ENCODE measurements at regions not wholly inside any gene's neighbourhood (a gene's known extent, or its start where the extent isn't known, plus 50 kb on each side); places are given as distances from the start of the nearest gene placed in this dataset.
A peak's percentile ranks its signal among the peaks of the same experiment; 100 is the strongest.
"Not testable (repeated sequence)": the region's sequence is repeated elsewhere in the genome, so short reads cannot be mapped to it uniquely, and the experiment has no call there.

DNA sequence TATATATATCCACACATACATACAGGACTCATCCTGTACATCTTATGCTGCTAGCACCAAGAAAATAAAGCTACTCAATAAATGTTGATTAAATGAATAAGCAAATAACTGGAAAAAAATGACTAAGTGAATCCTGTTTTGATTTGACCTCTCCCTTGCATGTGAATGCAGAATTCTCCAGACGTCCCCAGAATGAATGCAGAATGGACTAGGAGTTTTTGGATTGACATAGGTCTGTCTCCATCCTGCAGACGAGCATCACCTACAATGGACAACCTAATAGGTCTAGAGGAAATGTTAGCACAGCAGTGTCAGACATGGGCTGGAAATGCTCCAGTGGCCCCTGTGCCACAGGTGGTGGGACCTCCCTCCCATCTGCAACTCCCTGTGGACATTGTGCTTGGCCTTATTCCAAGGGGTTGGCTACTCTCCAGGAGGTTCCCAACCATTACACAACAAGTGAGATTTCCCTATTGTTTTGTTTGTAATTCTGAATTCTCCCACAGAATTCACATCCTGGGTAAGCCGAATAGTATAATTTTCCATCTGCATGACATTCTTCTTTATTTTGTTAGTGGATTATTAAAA, 337.3 kb upstream of the NBPF12 start:
- H3K27ac Mint-ChIP-seq, H3K4me1 Mint-ChIP-seq, DNase-seq, ATAC-seq, H3K4me3 Mint-ChIP-seq, H3K27me3 Mint-ChIP-seq, H3K9me3 Mint-ChIP-seq: not testable (repeated sequence)

DNA sequence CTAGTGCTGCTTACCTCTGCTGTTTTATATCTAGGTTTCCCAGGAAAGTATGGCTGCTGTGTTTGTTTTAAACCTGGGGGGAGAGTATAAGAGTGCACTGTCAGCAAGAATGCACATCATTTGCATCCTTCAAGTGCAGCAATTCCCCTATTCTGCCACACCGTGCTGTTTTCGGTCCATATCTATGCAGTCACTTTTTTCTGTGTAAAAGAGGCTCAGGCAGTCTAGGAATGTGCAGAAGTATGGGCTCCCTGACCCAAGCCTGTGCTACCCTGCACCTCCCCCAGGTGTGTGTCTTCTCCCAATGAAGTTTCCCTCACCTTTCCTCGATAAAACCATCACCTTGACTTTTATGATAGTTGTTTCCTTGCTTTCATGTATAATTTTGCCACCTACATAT, 338.2 kb upstream of the NBPF12 start:
- not testable (repeated sequence) for H3K27me3 Mint-ChIP-seq, H3K27ac Mint-ChIP-seq, H3K4me3 Mint-ChIP-seq, ATAC-seq, H3K9me3 Mint-ChIP-seq, DNase-seq, H3K4me1 Mint-ChIP-seq

DNA sequence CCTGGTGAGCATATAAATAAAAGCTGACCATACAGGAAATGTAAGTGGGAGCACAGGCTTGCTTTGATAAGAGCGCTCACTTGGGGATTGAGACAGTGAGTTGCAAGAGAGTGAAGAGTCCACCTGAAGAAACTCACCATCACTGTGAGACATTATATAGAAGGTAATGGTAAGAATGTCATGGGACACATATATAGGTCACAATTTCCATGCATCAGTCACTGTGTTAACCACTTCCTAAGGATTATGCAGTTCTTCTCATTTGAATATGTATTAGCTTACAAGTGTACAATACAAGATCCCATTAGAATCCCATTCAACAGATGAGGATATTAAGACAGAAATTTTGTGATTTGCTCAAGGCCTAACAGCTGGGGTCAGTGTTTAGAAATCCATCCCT, 352.4 kb upstream of the NOTCH2NLA start:
- not testable (repeated sequence) for H3K9me3 Mint-ChIP-seq, H3K4me3 Mint-ChIP-seq, H3K4me1 Mint-ChIP-seq, H3K27me3 Mint-ChIP-seq, H3K27ac Mint-ChIP-seq, DNase-seq
- peak; percentile 55 for ATAC-seq

DNA sequence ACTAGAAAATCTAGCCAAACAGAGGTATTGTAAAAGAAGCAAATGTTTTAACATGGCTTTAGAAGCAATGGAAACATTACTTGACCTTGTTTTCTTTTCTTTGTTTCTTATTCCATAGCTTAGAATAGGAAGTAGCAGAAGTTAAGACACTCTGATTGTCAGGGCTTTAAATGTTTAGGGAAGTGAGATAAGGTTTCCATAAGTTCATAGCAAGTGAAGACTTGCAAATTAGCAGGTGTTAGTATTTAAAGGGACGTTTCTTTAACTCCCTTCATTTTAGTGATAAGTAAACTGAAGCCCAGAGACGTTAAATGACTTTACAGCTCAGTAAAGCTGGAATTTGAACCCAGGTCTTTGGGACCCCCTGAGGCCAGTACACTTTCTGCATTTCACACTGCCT, 338.7 kb upstream of the NOTCH2NLA start:
- H3K4me1 Mint-ChIP-seq, H3K9me3 Mint-ChIP-seq, H3K27me3 Mint-ChIP-seq, H3K27ac Mint-ChIP-seq, ATAC-seq, DNase-seq, H3K4me3 Mint-ChIP-seq: not testable (repeated sequence)

- not testable (repeated sequence) for H3K27me3 Mint-ChIP-seq, H3K27ac Mint-ChIP-seq, H3K9me3 Mint-ChIP-seq, H3K4me3 Mint-ChIP-seq, DNase-seq, ATAC-seq, H3K4me1 Mint-ChIP-seq
Measured at GRCh38 chr1:146558032-146558431, 329.2 kb upstream of the NOTCH2NLA start.

DNA sequence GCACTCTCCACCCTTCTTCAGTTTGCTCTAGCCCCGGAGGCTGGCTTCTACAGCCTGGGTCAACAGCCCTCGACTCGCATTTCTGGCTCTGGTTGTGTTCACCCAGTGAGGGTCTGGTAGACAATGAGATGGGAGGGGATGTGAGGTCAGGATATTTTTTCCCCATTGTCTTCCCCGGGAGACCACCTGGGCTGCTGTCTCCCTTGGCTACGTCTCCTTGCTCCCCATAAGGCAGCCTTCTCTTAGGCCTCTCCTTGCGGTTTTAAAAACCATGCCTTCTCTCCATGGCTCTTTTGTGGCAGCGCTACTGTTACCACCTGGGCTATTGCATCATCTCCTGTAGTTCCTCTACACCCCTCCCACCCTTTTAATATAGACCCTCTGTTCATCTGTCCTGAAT, 327.6 kb upstream of the NOTCH2NLA start:
- not testable (repeated sequence) for DNase-seq, H3K27ac Mint-ChIP-seq, H3K27me3 Mint-ChIP-seq, H3K4me3 Mint-ChIP-seq, ATAC-seq, H3K9me3 Mint-ChIP-seq
- H3K4me1 Mint-ChIP-seq: peaks cover 11% of the 10 kb centered on the region

DNA sequence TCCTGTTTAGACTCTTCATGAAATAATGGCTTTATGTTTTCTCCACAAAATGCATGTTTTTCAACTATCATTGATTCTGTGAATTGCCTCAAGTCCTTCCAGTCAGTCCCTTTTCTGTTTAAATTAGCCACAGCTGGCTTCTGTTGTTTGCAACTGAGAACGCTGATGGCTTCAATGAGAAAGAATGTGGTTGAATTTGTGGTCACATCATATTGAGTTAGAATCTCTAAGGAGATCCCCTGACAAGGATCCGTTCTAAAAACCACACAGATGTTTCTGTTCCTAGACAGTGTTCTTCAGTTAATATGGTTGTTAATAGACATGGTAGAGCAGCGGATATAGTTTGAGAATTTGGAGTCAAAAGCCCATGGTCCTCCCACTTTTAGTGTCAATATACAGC, 323.6 kb upstream of the NOTCH2NLA start:
- peak overlapping the region; percentile 31 to 63 for H3K4me3 Mint-ChIP-seq
- not testable (repeated sequence) for DNase-seq, H3K27me3 Mint-ChIP-seq, H3K27ac Mint-ChIP-seq, H3K9me3 Mint-ChIP-seq
- peaks cover 11% of the 10 kb centered on the region for H3K4me1 Mint-ChIP-seq
- ATAC-seq: peak; percentile 91

DNA sequence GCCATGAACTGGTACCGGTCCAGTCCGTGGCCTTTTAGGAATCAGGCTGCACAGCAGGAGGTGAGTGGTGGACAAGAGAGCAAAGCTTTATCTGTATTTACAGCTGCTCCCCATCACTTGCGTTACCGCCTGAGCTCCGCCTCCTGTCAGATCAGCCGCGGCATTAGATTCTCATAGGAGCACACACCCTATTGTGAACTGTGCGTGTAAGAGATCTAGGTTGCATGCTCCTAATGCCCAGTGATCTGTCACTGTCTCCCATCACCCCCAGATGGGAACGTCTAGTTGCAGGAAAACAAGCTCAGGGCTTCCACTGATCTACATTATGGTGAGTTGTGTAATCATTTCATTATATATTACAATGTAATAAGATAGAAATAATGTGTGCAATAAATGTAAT, 319.9 kb upstream of the NOTCH2NLA start:
- peaks cover 11% of the 10 kb centered on the region for H3K4me1 Mint-ChIP-seq
- H3K27me3 Mint-ChIP-seq, ATAC-seq, H3K9me3 Mint-ChIP-seq, DNase-seq, H3K4me3 Mint-ChIP-seq, H3K27ac Mint-ChIP-seq: not testable (repeated sequence)

DNA sequence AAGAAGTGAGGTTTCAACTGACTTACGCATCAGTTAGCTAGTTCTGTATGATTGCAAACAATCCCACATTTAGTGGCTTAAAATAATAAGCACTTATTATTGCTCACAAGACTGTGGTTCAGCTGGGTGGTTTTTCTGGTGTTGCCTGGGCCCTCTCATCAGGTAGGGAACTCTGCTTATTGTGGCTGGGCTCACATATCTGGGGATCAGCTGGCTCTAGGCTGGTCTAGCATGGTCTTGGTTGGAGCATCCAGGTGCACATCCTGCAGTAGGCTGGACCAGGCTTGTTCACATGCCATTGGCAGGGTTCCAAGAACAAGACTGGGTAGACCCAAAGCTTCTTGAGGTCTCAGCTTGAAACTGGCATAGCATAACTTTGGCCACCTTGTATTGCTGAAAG, 317.4 kb upstream of the NOTCH2NLA start:
- H3K4me1 Mint-ChIP-seq, ATAC-seq, H3K4me3 Mint-ChIP-seq, H3K9me3 Mint-ChIP-seq, H3K27ac Mint-ChIP-seq, DNase-seq, H3K27me3 Mint-ChIP-seq: not testable (repeated sequence)

GRCh38 chr1:146537775-146538373, 309.1 kb upstream of the NOTCH2NLA start:
- not testable (repeated sequence) for DNase-seq, H3K27ac Mint-ChIP-seq, H3K4me3 Mint-ChIP-seq, H3K27me3 Mint-ChIP-seq, H3K4me1 Mint-ChIP-seq, H3K9me3 Mint-ChIP-seq
- peak; percentile 46 for ATAC-seq

DNA sequence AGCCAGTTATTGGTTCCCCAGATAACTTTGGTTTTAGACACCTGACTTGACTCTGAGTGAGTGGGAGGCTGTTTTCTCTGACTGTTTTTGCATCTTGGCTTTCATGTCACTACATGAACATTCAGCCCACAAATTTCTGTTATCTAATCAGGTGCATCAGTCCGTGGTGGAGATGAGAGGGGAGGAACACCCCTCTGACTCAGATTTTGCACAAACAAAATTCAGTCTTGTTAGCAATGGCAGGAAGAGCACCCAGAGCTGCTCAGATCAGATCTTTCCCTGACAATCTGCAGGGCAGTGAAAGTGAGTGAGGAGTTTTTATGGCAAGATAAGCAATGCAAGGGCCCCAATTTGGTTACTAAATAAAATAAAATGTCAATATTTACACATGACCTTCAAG, 307.2 kb upstream of the NOTCH2NLA start:
- H3K9me3 Mint-ChIP-seq, H3K27ac Mint-ChIP-seq, H3K4me3 Mint-ChIP-seq, H3K27me3 Mint-ChIP-seq, DNase-seq, H3K4me1 Mint-ChIP-seq: not testable (repeated sequence)
- peak; percentile 76 for ATAC-seq

- H3K4me1 Mint-ChIP-seq, DNase-seq, H3K27ac Mint-ChIP-seq, H3K4me3 Mint-ChIP-seq, ATAC-seq, H3K27me3 Mint-ChIP-seq, H3K9me3 Mint-ChIP-seq: not testable (repeated sequence)
Measured at GRCh38 chr1:146535575-146535974, 306.8 kb upstream of the NOTCH2NLA start.

DNA sequence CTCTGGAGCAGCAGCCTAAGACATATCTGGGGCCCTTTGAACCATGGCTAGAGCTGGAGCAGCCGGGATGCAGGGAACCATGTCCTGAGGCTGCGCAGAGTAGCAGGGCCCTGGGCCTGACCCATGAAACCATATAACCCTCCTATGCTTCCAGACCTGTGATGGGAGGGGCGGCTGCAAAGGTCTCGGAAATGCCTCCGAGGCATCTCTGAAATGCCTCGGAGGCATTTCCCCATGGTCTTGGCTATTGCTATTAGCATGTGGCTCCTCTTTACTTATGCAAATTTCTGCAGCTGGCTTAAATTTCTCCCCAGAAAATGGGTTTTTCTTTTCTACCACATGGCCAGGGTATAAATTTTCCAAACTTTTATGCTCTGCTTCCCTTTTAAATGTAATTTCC, 302.1 kb upstream of the NOTCH2NLA start:
- not testable (repeated sequence) for H3K27ac Mint-ChIP-seq, H3K9me3 Mint-ChIP-seq, H3K4me3 Mint-ChIP-seq

DNA sequence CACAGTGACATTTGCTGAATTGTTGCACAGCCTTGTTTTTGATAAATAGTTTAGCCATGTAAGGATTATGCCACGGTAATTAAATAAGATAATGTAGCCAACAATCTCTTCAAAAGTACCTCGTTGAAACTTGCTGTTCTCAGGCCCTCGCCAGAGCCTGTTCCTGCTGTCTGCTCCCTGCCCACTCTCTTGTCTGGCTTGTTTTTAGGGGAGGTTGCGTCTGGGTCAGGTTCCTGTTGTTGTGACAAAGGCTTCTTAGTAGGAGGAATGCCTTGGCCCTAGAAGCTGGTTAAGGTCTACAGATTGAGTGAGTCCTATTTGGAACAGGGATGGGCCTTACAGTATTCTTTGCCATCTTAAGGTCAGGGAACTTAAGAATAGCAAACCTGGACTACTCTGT, 294.0 kb upstream of the NOTCH2NLA start:
- H3K27me3 Mint-ChIP-seq, H3K4me1 Mint-ChIP-seq, DNase-seq, ATAC-seq, H3K9me3 Mint-ChIP-seq, H3K4me3 Mint-ChIP-seq, H3K27ac Mint-ChIP-seq: not testable (repeated sequence)

More for the DNA sequence above, 302.1 kb upstream of the NOTCH2NLA start:
- ATAC-seq, H3K4me1 Mint-ChIP-seq, DNase-seq, H3K27me3 Mint-ChIP-seq: not testable (repeated sequence)

DNA sequence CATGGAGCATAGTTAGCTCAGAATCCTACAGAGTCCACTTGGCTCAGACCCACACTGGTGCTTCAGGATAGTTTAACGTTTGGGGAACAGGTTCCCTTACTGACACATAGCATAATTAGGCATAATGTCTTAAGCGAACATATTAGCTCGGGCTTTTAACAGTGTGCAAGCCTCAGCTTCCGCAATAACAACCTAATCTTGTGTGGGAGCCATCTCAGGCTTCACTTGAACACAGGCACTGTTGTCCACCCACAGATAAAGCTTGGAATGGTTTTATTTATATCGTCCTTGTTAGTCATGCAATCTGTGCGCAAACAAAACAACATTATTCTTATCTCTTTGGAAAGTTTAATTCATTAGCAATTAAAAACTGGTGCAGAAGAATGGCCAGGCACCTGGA, 293.5 kb upstream of the NOTCH2NLA start:
- not testable (repeated sequence) for H3K9me3 Mint-ChIP-seq, H3K27ac Mint-ChIP-seq, ATAC-seq, H3K27me3 Mint-ChIP-seq, DNase-seq, H3K4me1 Mint-ChIP-seq, H3K4me3 Mint-ChIP-seq

DNA sequence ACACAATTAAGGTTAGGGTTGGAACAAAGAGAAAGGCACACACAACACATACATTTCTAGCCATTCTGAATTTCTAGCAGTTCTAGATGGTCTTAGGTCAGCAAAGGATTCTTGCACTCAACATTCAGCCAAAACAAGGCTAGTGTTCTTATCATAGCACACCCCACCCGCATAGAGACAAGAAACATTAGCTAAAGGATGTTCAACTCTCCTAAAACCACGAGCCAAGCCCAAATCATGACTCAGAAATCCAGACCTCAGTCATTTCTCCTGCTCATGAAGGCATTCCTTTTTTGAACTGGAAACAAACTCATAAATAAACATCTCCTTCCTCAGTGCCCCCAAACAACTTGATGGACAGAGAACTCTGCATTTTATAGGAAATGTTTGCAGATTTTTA, 293.0 kb upstream of the NOTCH2NLA start:
- H3K27me3 Mint-ChIP-seq, H3K4me1 Mint-ChIP-seq, H3K27ac Mint-ChIP-seq, ATAC-seq, H3K9me3 Mint-ChIP-seq, H3K4me3 Mint-ChIP-seq, DNase-seq: not testable (repeated sequence)

GRCh38 chr1:146513754-146514153, 284.9 kb upstream of the NOTCH2NLA start:
- H3K4me3 Mint-ChIP-seq, ATAC-seq, H3K9me3 Mint-ChIP-seq, H3K27me3 Mint-ChIP-seq, H3K27ac Mint-ChIP-seq, H3K4me1 Mint-ChIP-seq, DNase-seq: not testable (repeated sequence)
